Mesenchymal stem cell (in vitro differentiated cells and primary cell): ENCODE measurements at regions not wholly inside any gene's neighbourhood (a gene's known extent, or its start where the extent isn't known, plus 50 kb on each side); places are given as distances from the start of the nearest gene placed in this dataset.

Source experiments
- DNase-seq: peaks from one replicate; pipeline ENCODE4 v3.0.0-alpha.2; 2013
- H2AFZ ChIP-seq: one replicate; pipeline ENCODE4 v1.6.1; 2013; ENCODE audit warnings: low read depth, mild to moderate bottlenecking, control low read depth, inconsistent platforms, low read length, moderate library complexity
- H2AK5ac ChIP-seq: 2 replicates; pipeline ENCODE4 v1.6.1; 2013; ENCODE audit warnings: low read length, moderate library complexity, mild to moderate bottlenecking, inconsistent platforms; ENCODE audit not compliant: severe bottlenecking
- H2BK120ac ChIP-seq: one replicate; pipeline ENCODE4 v1.6.1; 2013; ENCODE audit warnings: low read depth, mild to moderate bottlenecking, inconsistent platforms, low read length, moderate library complexity
- H2BK12ac ChIP-seq, 2 experiments: one replicate each; pipeline ENCODE4 v1.6.1; 2013; ENCODE audit warnings: inconsistent platforms in 2 of 2, low read length in 2 of 2, mild to moderate bottlenecking in 2 of 2, moderate library complexity in 2 of 2, control low read depth in 1 of 2
- H2BK15ac ChIP-seq: one replicate; pipeline ENCODE4 v1.6.1; 2013; ENCODE audit warnings: mild to moderate bottlenecking, low read depth, inconsistent platforms; ENCODE audit not compliant: poor library complexity, severe bottlenecking
- H2BK5ac ChIP-seq: 2 replicates; pipeline ENCODE4 v1.6.1; 2013; ENCODE audit warnings: low read depth, mild to moderate bottlenecking, low read length, control low read depth, inconsistent platforms; ENCODE audit not compliant: poor library complexity, severe bottlenecking
- H3K14ac ChIP-seq, 2 experiments: one replicate each; pipeline ENCODE4 v1.6.1; 2013; ENCODE audit warnings: inconsistent platforms in 2 of 2, low read length in 2 of 2, control low read depth in 1 of 2, mild to moderate bottlenecking in 1 of 2, moderate library complexity in 1 of 2
- H3K18ac ChIP-seq, 2 experiments: one replicate each; pipeline ENCODE4 v1.6.1; 2013; ENCODE audit warnings: inconsistent platforms in 2 of 2, low read length in 2 of 2, control low read depth in 1 of 2, low read depth in 1 of 2, mild to moderate bottlenecking in 1 of 2
- H3K23ac ChIP-seq, 2 experiments: one replicate each; pipeline ENCODE4 v1.6.1; 2013; ENCODE audit warnings: inconsistent platforms in 2 of 2, low read length in 2 of 2, mild to moderate bottlenecking in 2 of 2, moderate library complexity in 2 of 2, control low read depth in 1 of 2
- H3K27ac ChIP-seq: 2 replicates; pipeline ENCODE4 v1.5.1; 2013; ENCODE audit warnings: mild to moderate bottlenecking, moderate library complexity, low read length, control low read depth, inconsistent platforms; ENCODE audit not compliant: poor library complexity, severe bottlenecking
- H3K27me3 ChIP-seq, 2 experiments: 2 replicates each; pipeline versions ENCODE4 v1.6.1 to v1.7.0; 2013; ENCODE audit warnings: low read length in 2 of 2, mild to moderate bottlenecking in 2 of 2, moderate library complexity in 2 of 2, control low read depth in 1 of 2, inconsistent platforms in 1 of 2; ENCODE audit not compliant: control insufficient read depth in 1 of 2, insufficient read depth in 1 of 2
- H3K36me3 ChIP-seq, 2 experiments: 2 replicates each; pipeline versions ENCODE4 v1.6.1 to v1.7.0; 2013; ENCODE audit warnings: low read length in 2 of 2, control low read depth in 1 of 2, inconsistent platforms in 1 of 2, low read depth in 1 of 2, mild to moderate bottlenecking in 1 of 2; ENCODE audit not compliant: insufficient read depth in 2 of 2, control insufficient read depth in 1 of 2
- H3K4ac ChIP-seq, 2 experiments: one replicate each; pipeline ENCODE4 v1.6.1; 2013; ENCODE audit warnings: inconsistent platforms in 2 of 2, low read length in 2 of 2, mild to moderate bottlenecking in 2 of 2, moderate library complexity in 2 of 2, control low read depth in 1 of 2, low read depth in 1 of 2
- H3K4me1 ChIP-seq: 2 replicates; pipeline ENCODE4 v1.6.1; 2013; ENCODE audit warnings: low read depth, low read length, control low read depth; ENCODE audit not compliant: control insufficient read depth, insufficient read depth
- H3K4me2 ChIP-seq: 2 replicates; pipeline ENCODE4 v1.6.1; 2013; ENCODE audit warnings: low read length, mild to moderate bottlenecking, inconsistent platforms; ENCODE audit not compliant: poor library complexity, severe bottlenecking
- H3K4me3 ChIP-seq, 2 experiments: 2 replicates each; pipeline versions ENCODE4 v1.5.1 to v1.7.0; 2013; ENCODE audit warnings: low read length in 2 of 2, mild to moderate bottlenecking in 2 of 2, control low read depth in 1 of 2, low read depth in 1 of 2; ENCODE audit not compliant: insufficient read depth in 1 of 2
- H3K79me1 ChIP-seq: replicated peaks from 2 replicates; pipeline ENCODE4 v1.6.1; 2013; ENCODE audit warnings: mild to moderate bottlenecking, control low read depth, low read length, inconsistent platforms; ENCODE audit not compliant: poor library complexity, severe bottlenecking
- H3K9ac ChIP-seq: 2 replicates; pipeline ENCODE4 v1.7.0; 2013; ENCODE audit warnings: mild to moderate bottlenecking, low read length, moderate library complexity
- H3K9me3 ChIP-seq: 2 replicates; pipeline ENCODE4 v1.7.0; 2013; ENCODE audit warnings: mild to moderate bottlenecking, low read length; ENCODE audit not compliant: control insufficient read depth
- H4K8ac ChIP-seq: one replicate; pipeline ENCODE4 v1.6.1; 2013; ENCODE audit warnings: inconsistent platforms, mild to moderate bottlenecking, low read length, moderate library complexity
- H4K91ac ChIP-seq: one replicate; pipeline ENCODE4 v1.6.1; 2013; ENCODE audit warnings: mild to moderate bottlenecking, low read length, inconsistent platforms
- WGBS: methylation state at CpG from one replicate; pipeline ENCODE4 v1.1.7; 2013; ENCODE audit warnings: mixed read lengths; 5-methylcytosine and 5-hydroxymethylcytosine counted together

DNA sequence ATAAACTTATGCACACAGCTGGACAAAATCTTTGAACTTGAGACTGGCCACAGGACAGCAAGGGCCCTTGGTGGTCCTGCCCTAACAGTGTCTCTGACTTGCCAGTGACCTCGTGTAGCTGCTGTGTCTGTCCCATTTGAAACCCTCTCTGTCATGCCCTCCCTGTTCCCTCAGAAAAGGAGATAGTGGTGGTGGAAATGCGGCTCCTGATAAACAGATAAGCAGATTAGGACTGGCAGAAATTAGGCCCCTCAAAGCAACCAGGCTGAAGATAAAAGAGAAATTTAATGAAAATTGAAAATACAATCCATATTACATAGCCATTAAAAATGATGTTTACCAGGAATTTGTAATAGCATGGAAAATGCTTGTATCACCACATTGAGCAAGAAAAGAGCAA, 136.6 kb upstream of the ATP6AP2 start:
- H3K36me3 ChIP-seq = no peaks in the 10 kb centered on the region
- no peak overlapping the region for H2BK12ac ChIP-seq
- H3K23ac ChIP-seq = no peak overlapping the region
- H3K4me3 ChIP-seq = no peak overlapping the region
- H3K27ac ChIP-seq = no peak overlapping the region
- H3K27me3 ChIP-seq = peaks cover 0 to 48% of the 10 kb centered on the region in 2 experiments
- H3K4ac ChIP-seq = no peak overlapping the region
- H3K9ac ChIP-seq = no peak overlapping the region
- H3K4me1 ChIP-seq = no peaks in the 10 kb centered on the region
- H3K18ac ChIP-seq = no peak overlapping the region
- no peak overlapping the region for H3K14ac ChIP-seq
- no peak overlapping the region for H2BK15ac ChIP-seq
- no peak overlapping the region for H2BK5ac ChIP-seq
- no peak overlapping the region for H4K8ac ChIP-seq
- H2AK5ac ChIP-seq = no peak overlapping the region
- H2AFZ ChIP-seq = no peak overlapping the region
- 40% methylated on average over 1 of the region's 2 CpGs for WGBS
- no peak overlapping the region for H2BK120ac ChIP-seq
- H3K9me3 ChIP-seq = no peaks in the 10 kb centered on the region
- DNase-seq = no peak
- no peaks in the 10 kb centered on the region for H3K79me1 ChIP-seq
- H4K91ac ChIP-seq = no peak overlapping the region
- H3K4me2 ChIP-seq = no peak overlapping the region

DNA sequence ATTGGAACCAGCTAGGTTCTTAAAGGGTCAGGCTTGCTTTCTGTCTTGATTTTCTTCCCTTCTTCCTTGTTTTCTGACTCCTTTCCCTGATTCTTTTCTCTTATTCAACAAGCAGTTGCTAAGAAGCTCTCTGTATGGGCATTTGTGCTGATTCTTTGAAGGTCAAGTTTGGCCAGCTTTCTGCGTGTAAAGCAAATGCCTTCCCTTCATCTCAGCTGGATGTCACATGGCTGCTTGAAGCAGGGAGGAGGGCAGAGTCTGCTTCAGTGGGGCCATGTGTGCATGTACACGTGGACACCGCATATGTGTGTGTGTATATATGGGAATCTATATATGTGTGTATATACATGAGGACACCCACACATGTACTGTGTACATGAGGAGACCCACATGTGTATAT, 139.9 kb upstream of the ATP6AP2 start:
- Histone ChIP-seq H3K9me3 (no peaks in the 10 kb centered on the region), H4K8ac (no peak overlapping the region), H2BK120ac (no peak overlapping the region), H3K18ac (no peak overlapping the region), H2BK5ac (no peak overlapping the region), H3K4me1 (no peaks in the 10 kb centered on the region), H3K79me1 (no peaks in the 10 kb centered on the region), H3K27me3 (peaks cover 0 to 47% of the 10 kb centered on the region in 2 experiments), H3K4me2 (no peak overlapping the region), H2BK12ac (no peak overlapping the region), H2AK5ac (no peak overlapping the region), H2AFZ (no peak overlapping the region), H3K27ac (no peak overlapping the region), H3K36me3 (no peaks in the 10 kb centered on the region), H4K91ac (no peak overlapping the region), H3K4ac (no peak overlapping the region), H3K23ac (no peak overlapping the region), H2BK15ac (no peak overlapping the region), H3K14ac (no peak overlapping the region), H3K4me3 (no peak overlapping the region), H3K9ac (no peak overlapping the region)
- no peak for DNase-seq
- WGBS = 86% methylated on average over 3 of the region's 3 CpGs

DNA sequence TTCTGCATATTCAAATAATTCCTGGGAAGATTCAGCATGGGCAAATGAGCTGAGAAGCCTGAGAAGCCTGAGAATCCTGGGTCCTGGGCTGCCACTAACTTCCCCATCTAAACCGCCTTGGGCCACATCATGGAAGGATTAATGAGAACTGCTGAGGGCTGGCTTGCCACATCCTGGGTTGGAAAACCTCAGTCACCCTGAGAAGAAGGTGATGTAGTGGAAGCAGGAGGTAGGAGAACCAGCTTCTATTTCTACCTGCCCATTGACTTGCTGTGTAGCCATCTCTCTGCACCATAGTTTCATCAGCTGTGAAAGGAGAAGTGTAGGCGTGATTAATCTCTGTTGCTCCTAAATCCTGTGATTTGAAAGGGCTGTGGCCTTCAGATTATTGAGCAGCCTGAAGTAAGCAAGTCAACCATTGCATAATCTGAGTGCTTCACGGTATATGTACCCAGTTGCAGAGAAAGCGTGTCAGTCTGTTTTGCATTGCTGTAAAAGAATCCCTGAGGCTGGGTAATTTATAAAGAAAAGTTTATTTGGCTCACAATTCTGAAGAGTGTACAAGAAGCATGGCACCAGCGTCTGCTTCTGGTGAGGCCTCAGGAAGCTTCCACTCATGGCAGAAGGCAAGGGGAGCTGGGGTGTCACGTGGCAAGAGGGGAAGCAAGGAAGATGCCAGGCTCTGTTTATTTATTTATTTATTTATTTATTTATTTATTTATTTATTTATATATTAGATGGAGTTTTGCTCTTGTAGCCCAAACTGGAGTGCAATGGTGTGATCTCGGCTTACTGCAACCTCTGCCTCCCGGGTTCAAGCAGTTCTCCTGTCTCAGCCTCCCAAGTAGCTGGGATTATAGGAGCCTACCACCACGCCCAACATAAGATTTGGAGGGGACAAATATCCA, 140.9 kb upstream of the ATP6AP2 start:
- Histone ChIP-seq H3K27ac (no peak overlapping the region), H4K8ac (no peak overlapping the region), H3K23ac (no peak overlapping the region), H3K4me3 (no peak overlapping the region), H3K9me3 (no peaks in the 10 kb centered on the region), H2BK120ac (no peak overlapping the region), H3K18ac (no peak overlapping the region), H2AFZ (no peak overlapping the region), H3K9ac (no peak overlapping the region), H3K27me3 (peaks cover 0 to 53% of the 10 kb centered on the region in 2 experiments), H3K4ac (no peak overlapping the region), H2BK15ac (no peak overlapping the region), H3K36me3 (no peaks in the 10 kb centered on the region), H3K79me1 (no peaks in the 10 kb centered on the region), H2BK12ac (no peak overlapping the region), H2BK5ac (no peak overlapping the region), H4K91ac (no peak overlapping the region), H3K14ac (no peak overlapping the region), H3K4me2 (no peak overlapping the region), H3K4me1 (no peaks in the 10 kb centered on the region), H2AK5ac (no peak overlapping the region)
- DNase-seq = no peak
- 93% methylated on average over 6 of the region's 9 CpGs for WGBS

DNA sequence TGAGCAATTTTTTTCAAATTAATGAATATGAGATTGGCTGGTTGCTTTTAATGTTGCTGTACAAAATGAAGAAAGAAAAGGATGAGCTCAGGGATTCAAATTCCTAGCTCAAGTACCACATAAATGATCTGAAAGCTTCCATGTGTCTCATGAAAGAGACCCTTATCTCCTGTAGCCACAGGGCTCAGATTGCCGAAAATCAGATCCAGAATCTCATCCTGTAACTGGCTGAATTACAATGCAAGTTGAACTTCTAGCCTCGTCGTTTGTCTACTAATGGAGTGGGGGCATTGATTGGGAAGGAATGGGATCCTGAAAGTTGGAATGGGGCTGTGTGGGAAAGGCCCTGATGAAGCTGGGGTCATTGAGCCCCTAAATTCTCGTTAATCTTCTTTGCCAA, 143.4 kb upstream of the ATP6AP2 start:
- no peaks in the 10 kb centered on the region for H3K36me3 ChIP-seq
- no peak overlapping the region for H2BK5ac ChIP-seq
- no peak overlapping the region for H4K8ac ChIP-seq
- no peak overlapping the region for H3K27ac ChIP-seq
- H2BK12ac ChIP-seq = no peak overlapping the region
- H3K23ac ChIP-seq = no peak overlapping the region
- no peak overlapping the region for H3K9ac ChIP-seq
- H3K9me3 ChIP-seq = no peaks in the 10 kb centered on the region
- no peak overlapping the region for H3K14ac ChIP-seq
- H3K4me1 ChIP-seq = no peaks in the 10 kb centered on the region
- H2BK120ac ChIP-seq = no peak overlapping the region
- H3K4ac ChIP-seq = no peak overlapping the region
- H3K18ac ChIP-seq = no peak overlapping the region
- no peak overlapping the region for H2AK5ac ChIP-seq
- H2BK15ac ChIP-seq = no peak overlapping the region
- DNase-seq = no peak
- 91% methylated on average over 4 of the region's 4 CpGs for WGBS
- no peak overlapping the region for H4K91ac ChIP-seq
- no peak overlapping the region for H2AFZ ChIP-seq
- no peaks in the 10 kb centered on the region for H3K79me1 ChIP-seq
- peaks cover 0 to 64% of the 10 kb centered on the region in 2 experiments for H3K27me3 ChIP-seq
- no peak overlapping the region for H3K4me3 ChIP-seq
- no peak overlapping the region for H3K4me2 ChIP-seq
